GM12865 (cell line): ENCODE measurements at regions not wholly inside any gene's neighbourhood (a gene's known extent, or its start where the extent isn't known, plus 50 kb on each side); places are given as distances from the start of the nearest gene placed in this dataset.

Experiments used
- DNase-seq: peaks from one replicate; pipeline ENCODE4 v3.0.0; 2010; ENCODE audit warnings: low read depth
- H3K4me3 ChIP-seq: 2 replicates; pipeline ENCODE4 v1.5.1; 2011; ENCODE audit warnings: mild to moderate bottlenecking, low read depth, low read length, control low read depth
- CTCF ChIP-seq: IDR thresholded peaks from 2 replicates; pipeline ENCODE4 v1.5.1; 2011; ENCODE audit warnings: low read length, control low read depth, low read depth, inconsistent platforms; ENCODE audit not compliant: insufficient read depth; ENCODE audit errors: missing control alignments

- no peak for TF ChIP-seq CTCF
- H3K4me3 ChIP-seq, result no peak overlapping the region
- DNase-seq, result no peak
Observed at GRCh38 chr13:83732755-83733154, 149.5 kb downstream of the SLITRK1 start.

GRCh38 chr13:83731113-83731512, 151.2 kb downstream of the SLITRK1 start:
- DNase-seq, result no peak
- no peak overlapping the region for H3K4me3 ChIP-seq
- TF ChIP-seq CTCF, result no peak

- DNase-seq, result no peak
- no peak overlapping the region for H3K4me3 ChIP-seq
- TF ChIP-seq CTCF, result no peak
Observed at GRCh38 chr13:83730674-83731073, 151.6 kb downstream of the SLITRK1 start.

GRCh38 chr13:83722443-83722842, 159.8 kb downstream of the SLITRK1 start:
- H3K4me3 ChIP-seq, result no peak overlapping the region
- DNase-seq, result no peak
- TF ChIP-seq CTCF, result no peak

GRCh38 chr13:83716121-83716520, 166.2 kb downstream of the SLITRK1 start:
- no peak for TF ChIP-seq CTCF
- no peak for DNase-seq
- H3K4me3 ChIP-seq, result no peak overlapping the region

- no peak for DNase-seq
- TF ChIP-seq CTCF, result no peak
Observed at GRCh38 chr13:83714236-83714635, 168.0 kb downstream of the SLITRK1 start.

GRCh38 chr13:83710133-83710515, 172.2 kb downstream of the SLITRK1 start:
- no peak overlapping the region for H3K4me3 ChIP-seq
- no peak for TF ChIP-seq CTCF
- DNase-seq, result no peak

More at GRCh38 chr13:83714236-83714635, 168.0 kb downstream of the SLITRK1 start:
- H3K4me3 ChIP-seq, result no peak overlapping the region
